Naive thymus-derived CD8-positive, alpha-beta T cell (primary cell): ENCODE measurements at regions not wholly inside any gene's neighbourhood (a gene's known extent, or its start where the extent isn't known, plus 50 kb on each side); places are given as distances from the start of the nearest gene placed in this dataset.

Experiments
- ATAC-seq, 2 donors: fragments of 150-1000 bp; cut with Tn5 transposase in 1 of 2; sonication (Bioruptor Pico), chemical (Tn5 transposase) in 1 of 2; 1 replicate in 1 of 2; 2 replicates in 1 of 2; pipeline ENCODE4 v1.10.0; 2021; ENCODE audit warnings: mild to moderate bottlenecking in 2 of 2, moderate library complexity in 2 of 2
- POLR2A ChIA-PET: fragments of 350-600 bp; sonication (Branson Sonifier 250); formaldehyde crosslinking; loops from one replicate; lab custom pipeline; 2021; ENCODE audit warnings: antibody characterized with exemption; lab: Charles Lee
- DNase-seq, 10 donors: peaks; one replicate each; pipeline versions ENCODE4 v3.0.0 to v3.0.0-alpha.2; 2020 to 2022
- H3K27ac Mint-ChIP-seq, 10 donors: one replicate each; pipeline ENCODE4 v1.8.0; 2020 to 2022; ENCODE audit warnings: mild to moderate bottlenecking in 10 of 10, mixed read lengths in 10 of 10, moderate library complexity in 4 of 10, inconsistent platforms in 1 of 10
- H3K27me3 Mint-ChIP-seq, 5 donors: one replicate each; pipeline ENCODE4 v1.8.0; 2021 to 2022; ENCODE audit warnings: mixed read lengths in 5 of 5
- H3K36me3 Mint-ChIP-seq, 3 donors: one replicate each; pipeline ENCODE4 v1.8.0; 2020 to 2022; ENCODE audit warnings: mixed read lengths in 3 of 3, mild to moderate bottlenecking in 2 of 3, inconsistent platforms in 1 of 3
- H3K4me1 Mint-ChIP-seq, 4 donors: one replicate each; pipeline ENCODE4 v1.8.0; 2021 to 2022; ENCODE audit warnings: mixed read lengths in 4 of 4
- H3K4me3 Mint-ChIP-seq, 10 donors: one replicate each; pipeline ENCODE4 v1.8.0; 2020 to 2022; ENCODE audit warnings: mild to moderate bottlenecking in 10 of 10, mixed read lengths in 10 of 10, moderate library complexity in 6 of 10, inconsistent platforms in 1 of 10
- H3K9me3 Mint-ChIP-seq, 9 donors: one replicate each; pipeline ENCODE4 v1.8.0; 2020 to 2022; ENCODE audit warnings: mixed read lengths in 9 of 9, mild to moderate bottlenecking in 3 of 9, inconsistent platforms in 1 of 9, moderate library complexity in 1 of 9

- Mint-ChIP-seq H3K4me3 (no peak overlapping the region), H3K36me3 (no peaks in the 10 kb centered on the region), H3K4me1 (no peaks in the 10 kb centered on the region), H3K27ac (no peak overlapping the region), H3K9me3 (peaks cover 0 to 3% (median 0%) of the 10 kb centered on the region in 9 donors), H3K27me3 (peaks cover 1 to 14% (median 5%) of the 10 kb centered on the region in 5 donors)
- POLR2A ChIA-PET = no interaction called here
- ATAC-seq = no peak
- no peak for DNase-seq
Observed at GRCh38 chr2:220653776-220654175, 918.3 kb downstream of the EPHA4 start.

GRCh38 chr2:220654322-220654721 lies 917.8 kb downstream of the EPHA4 start:
- Mint-ChIP-seq H3K36me3 (no peaks in the 10 kb centered on the region), H3K9me3 (peaks cover 0 to 3% (median 0%) of the 10 kb centered on the region in 9 donors), H3K4me3 (no peak overlapping the region), H3K27me3 (peaks cover 1 to 14% (median 5%) of the 10 kb centered on the region in 5 donors), H3K27ac (no peak overlapping the region), H3K4me1 (no peaks in the 10 kb centered on the region)
- POLR2A ChIA-PET = no interaction called here
- no peak for ATAC-seq
- DNase-seq = no peak

- H3K9me3 Mint-ChIP-seq = no peaks in the 10 kb centered on the region
- no peak for ATAC-seq
- no peaks in the 10 kb centered on the region for H3K36me3 Mint-ChIP-seq
- H3K27ac Mint-ChIP-seq = no peak overlapping the region
- no peaks in the 10 kb centered on the region for H3K4me1 Mint-ChIP-seq
- no peak for DNase-seq
- H3K4me3 Mint-ChIP-seq = no peak overlapping the region
- peaks cover 0 to 15% (median 3%) of the 10 kb centered on the region in 5 donors for H3K27me3 Mint-ChIP-seq
- POLR2A ChIA-PET = no interaction called here
Observed at GRCh38 chr2:220660277-220661145, 911.6 kb downstream of the EPHA4 start.

- no peak for DNase-seq
- no peak overlapping the region for H3K4me3 Mint-ChIP-seq
- POLR2A ChIA-PET = no interaction called here
- H3K36me3 Mint-ChIP-seq = no peaks in the 10 kb centered on the region
- peaks cover 0 to 14% (median 3%) of the 10 kb centered on the region in 5 donors for H3K27me3 Mint-ChIP-seq
- no peaks in the 10 kb centered on the region for H3K4me1 Mint-ChIP-seq
- no peak for ATAC-seq
- no peaks in the 10 kb centered on the region for H3K9me3 Mint-ChIP-seq
- no peak overlapping the region for H3K27ac Mint-ChIP-seq
Observed at GRCh38 chr2:220662431-220662830, 909.7 kb downstream of the EPHA4 start.

- no peak overlapping the region for H3K4me3 Mint-ChIP-seq
- peaks cover 0 to 11% (median 2%) of the 10 kb centered on the region in 5 donors for H3K27me3 Mint-ChIP-seq
- no peaks in the 10 kb centered on the region for H3K9me3 Mint-ChIP-seq
- POLR2A ChIA-PET = no interaction called here
- no peak for DNase-seq
- ATAC-seq = no peak
- no peaks in the 10 kb centered on the region for H3K4me1 Mint-ChIP-seq
- no peak overlapping the region for H3K27ac Mint-ChIP-seq
- no peaks in the 10 kb centered on the region for H3K36me3 Mint-ChIP-seq
Observed at GRCh38 chr2:220663065-220663464, 909.0 kb downstream of the EPHA4 start.

GRCh38 chr2:220664272-220665107 lies 907.6 kb downstream of the EPHA4 start:
- Mint-ChIP-seq H3K36me3 (no peaks in the 10 kb centered on the region), H3K4me1 (no peaks in the 10 kb centered on the region), H3K27ac (no peak overlapping the region), H3K27me3 (peaks cover 0 to 12% (median 2%) of the 10 kb centered on the region in 5 donors), H3K4me3 (no peak overlapping the region), H3K9me3 (peaks cover 0 to 9% (median 0%) of the 10 kb centered on the region in 9 donors)
- ATAC-seq = no peak
- DNase-seq = no peak
- POLR2A ChIA-PET = no interaction called here

GRCh38 chr2:220665108-220665471 lies 907.0 kb downstream of the EPHA4 start:
- Mint-ChIP-seq H3K27me3 (peaks cover 0 to 12% (median 2%) of the 10 kb centered on the region in 5 donors), H3K36me3 (no peaks in the 10 kb centered on the region), H3K9me3 (peaks cover 0 to 12% (median 0%) of the 10 kb centered on the region in 9 donors), H3K4me1 (no peaks in the 10 kb centered on the region), H3K4me3 (no peak overlapping the region), H3K27ac (no peak overlapping the region)
- no peak for DNase-seq
- ATAC-seq = no peak
- POLR2A ChIA-PET = no interaction called here

- no peak overlapping the region for H3K4me3 Mint-ChIP-seq
- peaks cover 0 to 12% (median 0%) of the 10 kb centered on the region in 9 donors for H3K9me3 Mint-ChIP-seq
- POLR2A ChIA-PET = no interaction called here
- no peak for ATAC-seq
- peaks cover 0 to 8% (median 3%) of the 10 kb centered on the region in 5 donors for H3K27me3 Mint-ChIP-seq
- H3K36me3 Mint-ChIP-seq = no peaks in the 10 kb centered on the region
- no peak for DNase-seq
- no peaks in the 10 kb centered on the region for H3K4me1 Mint-ChIP-seq
- no peak overlapping the region for H3K27ac Mint-ChIP-seq
Observed at GRCh38 chr2:220669324-220669723, 902.8 kb downstream of the EPHA4 start.

GRCh38 chr2:220670511-220670910 lies 901.6 kb downstream of the EPHA4 start:
- Mint-ChIP-seq H3K9me3 (peaks cover 0 to 12% (median 0%) of the 10 kb centered on the region in 9 donors), H3K4me1 (no peaks in the 10 kb centered on the region), H3K27ac (no peak overlapping the region), H3K4me3 (no peak overlapping the region), H3K27me3 (peaks cover 0 to 7% (median 3%) of the 10 kb centered on the region in 5 donors), H3K36me3 (no peaks in the 10 kb centered on the region)
- POLR2A ChIA-PET = no interaction called here
- ATAC-seq = no peak
- DNase-seq = no peak

- ATAC-seq (no peak), DNase-seq (no peak)
- POLR2A ChIA-PET = no interaction called here
- no peak overlapping the region for H3K4me3 Mint-ChIP-seq
- H3K9me3 Mint-ChIP-seq = peaks cover 0 to 12% (median 0%) of the 10 kb centered on the region in 9 donors
- H3K4me1 Mint-ChIP-seq = no peaks in the 10 kb centered on the region
- H3K27me3 Mint-ChIP-seq = peaks cover 0 to 4% (median 3%) of the 10 kb centered on the region in 5 donors
- no peak overlapping the region for H3K27ac Mint-ChIP-seq
- no peaks in the 10 kb centered on the region for H3K36me3 Mint-ChIP-seq
Observed at GRCh38 chr2:220673151-220673874, 898.8 kb downstream of the EPHA4 start.

- ATAC-seq = no peak
- no peak overlapping the region for H3K27ac Mint-ChIP-seq
- no peaks in the 10 kb centered on the region for H3K4me1 Mint-ChIP-seq
- H3K27me3 Mint-ChIP-seq = peaks cover 0 to 4% (median 0%) of the 10 kb centered on the region in 5 donors
- H3K4me3 Mint-ChIP-seq = no peak overlapping the region
- DNase-seq = no peak
- no peaks in the 10 kb centered on the region for H3K36me3 Mint-ChIP-seq
- POLR2A ChIA-PET = no interaction called here
- peaks cover 0 to 8% (median 0%) of the 10 kb centered on the region in 9 donors for H3K9me3 Mint-ChIP-seq
Observed at GRCh38 chr2:220674033-220674432, 898.1 kb downstream of the EPHA4 start.

- Mint-ChIP-seq H3K36me3 (no peaks in the 10 kb centered on the region), H3K4me1 (no peaks in the 10 kb centered on the region), H3K4me3 (no peak overlapping the region), H3K27ac (no peak overlapping the region), H3K27me3 (peaks cover 0 to 11% (median 3%) of the 10 kb centered on the region in 5 donors), H3K9me3 (no peaks in the 10 kb centered on the region)
- no peak for ATAC-seq
- POLR2A ChIA-PET = no interaction called here
- no peak for DNase-seq
Observed at GRCh38 chr2:220676695-220677094, 895.4 kb downstream of the EPHA4 start.
